ENCODE measurements at regions not wholly inside any gene's neighbourhood (a gene's known extent, or its start where the extent isn't known, plus 50 kb on each side); places are given as distances from the start of the nearest gene placed in this dataset.
"Not testable (repeated sequence)": the region's sequence is repeated elsewhere in the genome, so short reads cannot be mapped to it uniquely, and the experiment has no call there.

DNA sequence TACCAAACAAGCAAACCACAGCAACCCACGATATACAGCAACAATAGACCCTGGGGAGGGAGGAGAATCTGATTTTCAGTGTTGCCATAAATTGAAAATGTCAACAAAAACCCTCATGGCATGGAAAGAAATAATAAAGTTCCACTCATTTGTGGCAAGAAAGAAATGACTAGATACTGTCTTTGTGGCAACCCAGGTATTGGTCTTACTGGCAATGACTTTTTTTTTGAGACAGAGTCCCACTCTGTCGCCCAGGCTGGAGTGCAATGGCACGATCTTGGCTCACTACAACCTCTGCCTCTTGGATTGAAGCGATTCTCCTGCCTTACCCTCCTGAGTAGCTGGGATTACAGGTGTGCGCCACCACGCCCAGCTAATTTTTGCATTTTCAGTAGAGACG is 204.0 kb downstream of the NPIPA7 start:
- TF ChIP-seq SP2 (tag by site-specific recombination; IDR thresholded peaks at IDR 0.05); ZNF335 (tag by site-specific recombination; conservative IDR thresholded peaks at IDR 0.05); ZNF274 (IDR thresholded peaks at IDR 0.05; ENCODE audit: low read length); ZNF274 (tag by site-specific recombination; IDR thresholded peaks at IDR 0.05; ENCODE audit: borderline replicate concordance); ZNF10 (tag by site-specific recombination; IDR thresholded peaks at IDR 0.05); ZNF426 (tag by site-specific recombination; IDR thresholded peaks at IDR 0.05); ZSCAN23 (tag by site-specific recombination; IDR thresholded peaks at IDR 0.05); ZNF24 (tag by site-specific recombination; IDR thresholded peaks at IDR 0.05): not testable (repeated sequence)
- TF ChIP-seq, protein P1, sequence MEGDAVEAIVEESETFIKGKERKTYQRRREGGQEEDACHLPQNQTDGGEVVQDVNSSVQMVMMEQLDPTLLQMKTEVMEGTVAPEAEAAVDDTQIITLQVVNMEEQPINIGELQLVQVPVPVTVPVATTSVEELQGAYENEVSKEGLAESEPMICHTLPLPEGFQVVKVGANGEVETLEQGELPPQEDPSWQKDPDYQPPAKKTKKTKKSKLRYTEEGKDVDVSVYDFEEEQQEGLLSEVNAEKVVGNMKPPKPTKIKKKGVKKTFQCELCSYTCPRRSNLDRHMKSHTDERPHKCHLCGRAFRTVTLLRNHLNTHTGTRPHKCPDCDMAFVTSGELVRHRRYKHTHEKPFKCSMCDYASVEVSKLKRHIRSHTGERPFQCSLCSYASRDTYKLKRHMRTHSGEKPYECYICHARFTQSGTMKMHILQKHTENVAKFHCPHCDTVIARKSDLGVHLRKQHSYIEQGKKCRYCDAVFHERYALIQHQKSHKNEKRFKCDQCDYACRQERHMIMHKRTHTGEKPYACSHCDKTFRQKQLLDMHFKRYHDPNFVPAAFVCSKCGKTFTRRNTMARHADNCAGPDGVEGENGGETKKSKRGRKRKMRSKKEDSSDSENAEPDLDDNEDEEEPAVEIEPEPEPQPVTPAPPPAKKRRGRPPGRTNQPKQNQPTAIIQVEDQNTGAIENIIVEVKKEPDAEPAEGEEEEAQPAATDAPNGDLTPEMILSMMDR (tag by site-specific recombination; IDR thresholded peaks at IDR 0.05) = not testable (repeated sequence)
- TF ChIP-seq, protein P2, sequence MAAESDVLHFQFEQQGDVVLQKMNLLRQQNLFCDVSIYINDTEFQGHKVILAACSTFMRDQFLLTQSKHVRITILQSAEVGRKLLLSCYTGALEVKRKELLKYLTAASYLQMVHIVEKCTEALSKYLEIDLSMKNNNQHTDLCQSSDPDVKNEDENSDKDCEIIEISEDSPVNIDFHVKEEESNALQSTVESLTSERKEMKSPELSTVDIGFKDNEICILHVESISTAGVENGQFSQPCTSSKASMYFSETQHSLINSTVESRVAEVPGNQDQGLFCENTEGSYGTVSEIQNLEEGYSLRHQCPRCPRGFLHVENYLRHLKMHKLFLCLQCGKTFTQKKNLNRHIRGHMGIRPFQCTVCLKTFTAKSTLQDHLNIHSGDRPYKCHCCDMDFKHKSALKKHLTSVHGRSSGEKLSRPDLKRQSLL (tag by site-specific recombination; IDR thresholded peaks at IDR 0.05) = not testable (repeated sequence)
- TF ChIP-seq, protein P3, sequence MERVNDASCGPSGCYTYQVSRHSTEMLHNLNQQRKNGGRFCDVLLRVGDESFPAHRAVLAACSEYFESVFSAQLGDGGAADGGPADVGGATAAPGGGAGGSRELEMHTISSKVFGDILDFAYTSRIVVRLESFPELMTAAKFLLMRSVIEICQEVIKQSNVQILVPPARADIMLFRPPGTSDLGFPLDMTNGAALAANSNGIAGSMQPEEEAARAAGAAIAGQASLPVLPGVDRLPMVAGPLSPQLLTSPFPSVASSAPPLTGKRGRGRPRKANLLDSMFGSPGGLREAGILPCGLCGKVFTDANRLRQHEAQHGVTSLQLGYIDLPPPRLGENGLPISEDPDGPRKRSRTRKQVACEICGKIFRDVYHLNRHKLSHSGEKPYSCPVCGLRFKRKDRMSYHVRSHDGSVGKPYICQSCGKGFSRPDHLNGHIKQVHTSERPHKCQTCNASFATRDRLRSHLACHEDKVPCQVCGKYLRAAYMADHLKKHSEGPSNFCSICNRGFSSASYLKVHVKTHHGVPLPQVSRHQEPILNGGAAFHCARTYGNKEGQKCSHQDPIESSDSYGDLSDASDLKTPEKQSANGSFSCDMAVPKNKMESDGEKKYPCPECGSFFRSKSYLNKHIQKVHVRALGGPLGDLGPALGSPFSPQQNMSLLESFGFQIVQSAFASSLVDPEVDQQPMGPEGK (tag by site-specific recombination; IDR thresholded peaks at IDR 0.05) = not testable (repeated sequence)
- TF ChIP-seq, protein P4, sequence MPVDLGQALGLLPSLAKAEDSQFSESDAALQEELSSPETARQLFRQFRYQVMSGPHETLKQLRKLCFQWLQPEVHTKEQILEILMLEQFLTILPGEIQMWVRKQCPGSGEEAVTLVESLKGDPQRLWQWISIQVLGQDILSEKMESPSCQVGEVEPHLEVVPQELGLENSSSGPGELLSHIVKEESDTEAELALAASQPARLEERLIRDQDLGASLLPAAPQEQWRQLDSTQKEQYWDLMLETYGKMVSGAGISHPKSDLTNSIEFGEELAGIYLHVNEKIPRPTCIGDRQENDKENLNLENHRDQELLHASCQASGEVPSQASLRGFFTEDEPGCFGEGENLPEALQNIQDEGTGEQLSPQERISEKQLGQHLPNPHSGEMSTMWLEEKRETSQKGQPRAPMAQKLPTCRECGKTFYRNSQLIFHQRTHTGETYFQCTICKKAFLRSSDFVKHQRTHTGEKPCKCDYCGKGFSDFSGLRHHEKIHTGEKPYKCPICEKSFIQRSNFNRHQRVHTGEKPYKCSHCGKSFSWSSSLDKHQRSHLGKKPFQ (tag by site-specific recombination; IDR thresholded peaks at IDR 0.05) = not testable (repeated sequence)
- TF ChIP-seq, protein P5, sequence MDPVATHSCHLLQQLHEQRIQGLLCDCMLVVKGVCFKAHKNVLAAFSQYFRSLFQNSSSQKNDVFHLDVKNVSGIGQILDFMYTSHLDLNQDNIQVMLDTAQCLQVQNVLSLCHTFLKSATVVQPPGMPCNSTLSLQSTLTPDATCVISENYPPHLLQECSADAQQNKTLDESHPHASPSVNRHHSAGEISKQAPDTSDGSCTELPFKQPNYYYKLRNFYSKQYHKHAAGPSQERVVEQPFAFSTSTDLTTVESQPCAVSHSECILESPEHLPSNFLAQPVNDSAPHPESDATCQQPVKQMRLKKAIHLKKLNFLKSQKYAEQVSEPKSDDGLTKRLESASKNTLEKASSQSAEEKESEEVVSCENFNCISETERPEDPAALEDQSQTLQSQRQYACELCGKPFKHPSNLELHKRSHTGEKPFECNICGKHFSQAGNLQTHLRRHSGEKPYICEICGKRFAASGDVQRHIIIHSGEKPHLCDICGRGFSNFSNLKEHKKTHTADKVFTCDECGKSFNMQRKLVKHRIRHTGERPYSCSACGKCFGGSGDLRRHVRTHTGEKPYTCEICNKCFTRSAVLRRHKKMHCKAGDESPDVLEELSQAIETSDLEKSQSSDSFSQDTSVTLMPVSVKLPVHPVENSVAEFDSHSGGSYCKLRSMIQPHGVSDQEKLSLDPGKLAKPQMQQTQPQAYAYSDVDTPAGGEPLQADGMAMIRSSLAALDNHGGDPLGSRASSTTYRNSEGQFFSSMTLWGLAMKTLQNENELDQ (tag by site-specific recombination; IDR thresholded peaks at IDR 0.05; ENCODE audit: low read depth) = not testable (repeated sequence)

Measured in HEK293 (cell line).